ENCODE measurements at regions not wholly inside any gene's neighbourhood (a gene's known extent, or its start where the extent isn't known, plus 50 kb on each side); places are given as distances from the start of the nearest gene placed in this dataset.

DNA sequence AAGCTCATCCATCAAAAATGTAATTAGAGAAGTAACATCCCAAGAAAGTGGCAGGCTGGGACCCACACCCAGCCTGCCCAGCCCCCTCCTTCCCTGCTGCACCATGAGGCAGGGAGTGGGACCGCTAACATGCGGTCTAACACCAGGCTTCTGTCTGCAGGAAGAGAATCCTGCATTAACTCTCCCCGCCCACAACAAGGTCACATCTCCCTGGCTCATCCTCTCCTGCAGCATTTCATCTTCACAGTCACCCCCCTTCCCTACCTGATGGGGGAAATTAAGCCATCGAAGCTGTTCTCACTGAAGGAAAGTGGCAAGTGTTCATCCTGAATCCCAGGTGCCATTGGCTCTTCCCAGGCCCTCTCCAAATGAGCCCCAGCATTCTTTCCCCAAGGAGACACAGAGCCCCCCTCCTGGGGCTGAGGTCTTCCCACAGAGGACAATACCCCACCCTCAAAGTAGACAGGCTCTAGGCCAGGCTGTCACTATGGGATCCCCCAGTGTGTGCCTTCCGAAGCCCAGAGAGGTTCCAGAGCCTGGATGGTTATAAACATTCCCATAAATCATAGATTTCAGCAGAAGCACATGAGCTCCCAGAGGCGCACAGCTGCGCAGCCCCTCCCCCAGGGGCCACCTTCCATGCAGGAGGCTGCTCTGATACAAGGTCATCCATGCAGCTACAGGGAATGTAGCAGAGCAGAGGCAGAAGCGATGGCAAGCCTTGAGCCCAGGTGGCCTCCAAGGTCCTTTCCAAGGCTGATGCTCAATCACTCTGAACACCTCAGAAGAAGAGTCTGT, 148.0 kb downstream of the OAT start:
- Histone ChIP-seq H3K4me3 (no peak overlapping the region), H3K27ac (no peak overlapping the region)
- DNase-seq (ENCODE audit: low spot score): no peak
- TF ChIP-seq, protein P1, sequence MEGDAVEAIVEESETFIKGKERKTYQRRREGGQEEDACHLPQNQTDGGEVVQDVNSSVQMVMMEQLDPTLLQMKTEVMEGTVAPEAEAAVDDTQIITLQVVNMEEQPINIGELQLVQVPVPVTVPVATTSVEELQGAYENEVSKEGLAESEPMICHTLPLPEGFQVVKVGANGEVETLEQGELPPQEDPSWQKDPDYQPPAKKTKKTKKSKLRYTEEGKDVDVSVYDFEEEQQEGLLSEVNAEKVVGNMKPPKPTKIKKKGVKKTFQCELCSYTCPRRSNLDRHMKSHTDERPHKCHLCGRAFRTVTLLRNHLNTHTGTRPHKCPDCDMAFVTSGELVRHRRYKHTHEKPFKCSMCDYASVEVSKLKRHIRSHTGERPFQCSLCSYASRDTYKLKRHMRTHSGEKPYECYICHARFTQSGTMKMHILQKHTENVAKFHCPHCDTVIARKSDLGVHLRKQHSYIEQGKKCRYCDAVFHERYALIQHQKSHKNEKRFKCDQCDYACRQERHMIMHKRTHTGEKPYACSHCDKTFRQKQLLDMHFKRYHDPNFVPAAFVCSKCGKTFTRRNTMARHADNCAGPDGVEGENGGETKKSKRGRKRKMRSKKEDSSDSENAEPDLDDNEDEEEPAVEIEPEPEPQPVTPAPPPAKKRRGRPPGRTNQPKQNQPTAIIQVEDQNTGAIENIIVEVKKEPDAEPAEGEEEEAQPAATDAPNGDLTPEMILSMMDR (IDR thresholded peaks at IDR 0.05): no peak

DNA sequence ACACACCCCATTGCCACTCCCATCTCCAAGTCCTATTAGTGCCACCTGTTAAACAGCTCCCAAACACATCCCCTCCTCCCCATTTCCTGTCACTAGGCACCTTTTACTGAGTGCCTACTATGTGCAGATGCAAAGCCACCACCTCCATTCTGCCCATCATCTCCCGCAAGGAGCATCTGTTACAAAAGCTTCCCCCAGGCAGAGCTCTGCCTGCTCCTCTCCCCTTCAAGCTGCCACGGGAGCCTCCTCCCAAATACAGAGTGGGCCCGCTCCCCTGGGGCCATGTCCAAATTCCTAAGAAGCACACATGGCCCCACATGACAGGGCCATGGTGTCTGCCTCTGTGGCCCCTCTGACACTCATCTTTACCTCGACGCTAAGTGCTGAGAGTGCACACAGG, 149.7 kb downstream of the OAT start:
- no peak overlapping the region for H3K4me3 ChIP-seq
- no peak overlapping the region for H3K27ac ChIP-seq
- no peak for DNase-seq (ENCODE audit: low spot score)
- TF ChIP-seq, protein P1 (IDR thresholded peaks at IDR 0.05): no peak

DNA sequence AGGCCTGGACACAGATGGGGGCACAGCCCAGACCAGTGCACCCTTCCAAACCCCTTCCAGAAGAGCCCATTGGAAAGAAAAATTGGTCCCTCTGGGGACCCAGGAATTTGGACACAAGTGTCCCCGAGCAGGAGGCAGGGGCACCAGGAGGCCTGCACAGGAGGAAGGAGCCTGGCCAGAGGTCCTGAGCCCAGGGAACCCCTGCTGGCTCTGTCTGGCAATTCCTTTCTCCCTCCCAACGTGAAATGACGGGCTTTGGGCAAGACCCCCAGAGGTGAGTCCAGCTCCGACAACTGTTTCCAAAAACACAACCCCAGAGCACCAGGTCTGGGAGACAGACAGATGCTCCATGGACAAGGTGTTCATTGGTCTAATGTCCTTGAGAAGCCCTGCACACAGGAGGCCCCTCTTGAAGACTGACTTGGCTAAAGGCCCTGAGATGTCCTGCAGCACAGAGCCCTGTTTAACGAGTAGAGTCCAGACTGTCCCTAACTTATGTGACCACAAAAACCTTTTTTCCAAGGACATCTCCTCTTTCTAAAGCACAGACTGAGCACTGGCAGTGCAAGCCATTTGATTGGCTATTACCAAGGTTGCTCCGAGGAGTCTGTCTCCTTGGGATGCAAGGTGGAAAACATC, 150.7 kb downstream of the OAT start:
- Histone ChIP-seq H3K4me3 (no peak overlapping the region), H3K27ac (peak overlapping the region; percentile 60 to 73)
- TF ChIP-seq, protein P1 (IDR thresholded peaks at IDR 0.05): no peak
- DNase-seq (ENCODE audit: low spot score): no peak

DNA sequence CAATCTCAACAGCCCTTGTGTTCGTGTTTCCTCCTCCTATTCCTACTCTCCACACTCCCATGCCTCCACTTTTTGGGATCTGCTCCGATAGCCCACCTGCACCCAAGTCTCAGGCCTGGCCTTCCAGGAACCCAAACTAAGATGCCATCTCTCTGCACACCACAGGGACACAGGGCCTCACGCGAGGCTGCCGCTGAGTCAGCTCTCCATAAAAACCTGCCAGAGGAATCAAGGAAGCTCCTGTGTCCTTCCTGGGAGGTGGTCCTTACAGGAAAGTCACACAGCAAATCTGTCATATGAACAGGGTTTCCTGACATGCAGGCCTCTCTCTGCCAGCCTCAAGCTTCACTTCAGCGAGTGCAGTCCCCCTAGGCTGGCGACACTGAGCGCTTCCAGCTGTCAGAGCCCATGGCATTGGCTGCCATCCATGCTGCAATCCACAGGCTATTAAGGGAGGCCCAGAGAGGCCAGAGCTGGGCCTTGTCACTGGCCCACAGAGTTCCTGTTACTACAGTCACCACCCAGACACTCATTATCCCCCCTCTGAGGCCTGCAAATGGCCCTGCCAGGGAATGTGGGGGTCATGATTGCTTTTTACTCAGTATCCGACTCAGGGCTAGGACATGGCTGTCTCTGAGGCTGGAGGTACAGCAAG, 151.4 kb downstream of the OAT start:
- no peak for DNase-seq (ENCODE audit: low spot score)
- TF ChIP-seq, protein P1 (IDR thresholded peaks at IDR 0.05): no peak
- H3K4me3 ChIP-seq: no peak overlapping the region
- peak overlapping the region; percentile 60 to 73 for H3K27ac ChIP-seq

DNA sequence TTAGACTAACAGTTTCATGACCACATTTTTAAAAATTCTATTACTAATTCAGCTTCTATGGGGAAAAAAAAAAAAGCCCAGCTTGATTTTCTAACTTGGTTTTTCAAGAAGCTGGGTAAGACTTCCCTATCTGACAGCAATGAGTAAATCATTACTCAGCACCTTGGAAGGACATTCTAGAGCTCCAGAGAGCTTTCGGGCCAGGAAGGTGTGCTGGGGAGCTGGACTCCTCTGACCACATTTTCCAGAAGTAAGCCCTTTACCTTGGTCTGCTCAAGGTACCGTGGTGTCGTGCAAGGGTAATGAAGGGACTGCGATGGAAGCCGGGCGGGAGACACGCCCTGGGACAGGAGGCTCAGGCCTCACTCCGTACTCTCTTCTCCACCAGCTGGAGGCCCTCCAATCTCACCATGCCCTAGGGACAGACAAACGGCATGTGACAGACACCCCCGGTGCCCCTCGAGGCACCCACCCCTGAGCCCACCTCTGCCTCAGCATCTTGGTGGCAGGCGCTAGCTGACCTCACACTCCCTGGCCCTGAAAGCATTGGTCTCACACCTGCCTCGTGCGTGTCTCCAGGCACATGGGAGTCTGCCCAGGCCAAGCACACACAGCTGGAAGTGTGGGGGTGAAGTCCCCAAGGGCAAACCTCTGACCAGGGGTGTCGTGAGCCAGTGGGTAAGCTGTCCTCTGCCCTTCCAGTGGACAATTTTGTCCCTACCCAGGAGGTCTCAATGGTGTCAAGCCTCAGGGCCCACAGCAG, 152.1 kb downstream of the OAT start:
- TF ChIP-seq, protein P1 (IDR thresholded peaks at IDR 0.05): no peak
- peak overlapping the region; percentile 60 to 73 for H3K27ac ChIP-seq
- DNase-seq (ENCODE audit: low spot score): no peak

DNA sequence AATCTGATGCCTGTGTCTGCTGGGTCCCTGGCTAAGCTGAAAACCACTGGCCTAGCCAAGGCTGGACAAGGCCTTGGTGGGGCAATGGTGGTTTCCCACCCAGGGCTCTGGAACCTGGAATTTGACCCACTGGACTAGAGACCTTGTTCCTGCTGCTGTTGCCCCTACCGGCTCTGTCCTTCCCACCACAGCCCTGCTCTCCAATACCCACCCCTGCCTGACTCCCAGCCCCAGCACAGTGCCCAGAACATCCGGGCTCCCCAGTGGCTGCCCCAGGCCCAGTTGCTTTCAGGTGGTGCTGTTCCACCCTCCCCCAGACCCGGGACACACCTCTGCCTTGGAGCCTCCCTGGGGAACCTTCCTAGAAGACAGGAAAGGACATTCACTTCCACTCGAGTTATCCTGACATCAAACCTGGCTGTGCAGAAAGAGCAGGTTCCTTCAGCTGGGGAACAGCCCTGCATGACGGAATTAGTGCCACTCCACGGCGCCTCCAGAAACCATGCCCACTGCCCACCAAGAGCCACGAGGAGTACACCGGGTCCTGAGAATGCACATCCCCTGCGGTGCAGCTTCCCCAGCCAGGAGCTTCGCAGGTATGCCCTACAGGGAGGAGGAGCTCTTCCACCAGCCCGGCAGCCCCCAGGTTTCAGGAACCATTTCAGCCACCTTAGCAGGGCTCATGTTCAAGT, 152.8 kb downstream of the OAT start:
- TF ChIP-seq, protein P1 (IDR thresholded peaks at IDR 0.05): no peak
- DNase-seq (ENCODE audit: low spot score): no peak
- no peak overlapping the region for H3K4me3 ChIP-seq
- H3K27ac ChIP-seq: no peak overlapping the region

More for the DNA sequence above, 152.1 kb downstream of the OAT start:
- no peak overlapping the region for H3K4me3 ChIP-seq

All from coronary artery (tissue), 2 donors.